ENCODE measurements at regions not wholly inside any gene's neighbourhood (a gene's known extent, or its start where the extent isn't known, plus 50 kb on each side); places are given as distances from the start of the nearest gene placed in this dataset.

- Histone ChIP-seq H3K4me2 (ENCODE audit: low read length) (no peak overlapping the region), H2AFZ (ENCODE audit: low read depth, low read length) (no peak overlapping the region), H3K27me3 (ENCODE audit: insufficient read depth, low read depth, low read length) (no peaks in the 10 kb centered on the region), H3K9ac (ENCODE audit: low read length) (no peak overlapping the region), H3K36me3 (ENCODE audit: insufficient read depth, low read length) (no peaks in the 10 kb centered on the region), H3F3A (ENCODE audit: insufficient read depth, low read length, poor library complexity, severe bottlenecking) (no peaks in the 10 kb centered on the region), H3K79me2 (replicated peaks; ENCODE audit: insufficient read depth, low read length) (no peaks in the 10 kb centered on the region), H3K9me3 (ENCODE audit: low read length) (no peaks in the 10 kb centered on the region), H3K27ac (ENCODE audit: low read length) (no peak overlapping the region), H3K4me3 (ENCODE audit: low read length) (no peak overlapping the region), H3K9me2 (ENCODE audit: insufficient read depth, low read length) (no peaks in the 10 kb centered on the region), H4K20me1 (ENCODE audit: insufficient read depth) (no peaks in the 10 kb centered on the region)
- no peak for TF ChIP-seq RAD21 (conservative IDR thresholded peaks at IDR 0.05)
- TF ChIP-seq SMC3 (conservative IDR thresholded peaks at IDR 0.05; ENCODE audit: poor library complexity): no peak
- no peak for TF ChIP-seq EZH2 (IDR thresholded peaks at IDR 0.05; ENCODE audit: borderline replicate concordance, insufficient read depth, low read length, poor library complexity, severe bottlenecking)
- TF ChIP-seq POLR2AphosphoS5 (IDR thresholded peaks at IDR 0.05): no peak
- TF ChIP-seq EP300 (conservative IDR thresholded peaks at IDR 0.05; ENCODE audit: poor library complexity, severe bottlenecking): no peak
- TF ChIP-seq CTCF (IDR thresholded peaks at IDR 0.05; ENCODE audit: poor library complexity, severe bottlenecking): no peak
- TF ChIP-seq MXI1 (conservative IDR thresholded peaks at IDR 0.05; ENCODE audit: poor library complexity, severe bottlenecking): no peak
- TF ChIP-seq TAF1 (IDR thresholded peaks at IDR 0.05; ENCODE audit: low read depth): no peak
- no peak for TF ChIP-seq REST (IDR thresholded peaks at IDR 0.05; ENCODE audit: borderline replicate concordance)
Measured at GRCh38 chr3:178137831-178138230, 398.4 kb upstream of the KCNMB2 start.

- Histone ChIP-seq H3K27me3 (ENCODE audit: insufficient read depth, low read depth, low read length) (no peaks in the 10 kb centered on the region), H3K79me2 (replicated peaks; ENCODE audit: insufficient read depth, low read length) (no peaks in the 10 kb centered on the region), H3K9me3 (ENCODE audit: low read length) (no peaks in the 10 kb centered on the region), H3K4me3 (ENCODE audit: low read length) (no peak overlapping the region), H3F3A (ENCODE audit: insufficient read depth, low read length, poor library complexity, severe bottlenecking) (no peaks in the 10 kb centered on the region), H2AFZ (ENCODE audit: low read depth, low read length) (no peak overlapping the region), H3K4me2 (ENCODE audit: low read length) (no peak overlapping the region), H3K9ac (ENCODE audit: low read length) (no peak overlapping the region), H4K20me1 (ENCODE audit: insufficient read depth) (no peaks in the 10 kb centered on the region), H3K27ac (ENCODE audit: low read length) (no peak overlapping the region), H3K9me2 (ENCODE audit: insufficient read depth, low read length) (no peaks in the 10 kb centered on the region), H3K36me3 (ENCODE audit: insufficient read depth, low read length) (no peaks in the 10 kb centered on the region)
- TF ChIP-seq TAF1 (IDR thresholded peaks at IDR 0.05; ENCODE audit: low read depth): no peak
- no peak for TF ChIP-seq MXI1 (conservative IDR thresholded peaks at IDR 0.05; ENCODE audit: poor library complexity, severe bottlenecking)
- no peak for TF ChIP-seq EZH2 (IDR thresholded peaks at IDR 0.05; ENCODE audit: borderline replicate concordance, insufficient read depth, low read length, poor library complexity, severe bottlenecking)
- no peak for TF ChIP-seq SMC3 (conservative IDR thresholded peaks at IDR 0.05; ENCODE audit: poor library complexity)
- TF ChIP-seq EP300 (conservative IDR thresholded peaks at IDR 0.05; ENCODE audit: poor library complexity, severe bottlenecking): no peak
- no peak for TF ChIP-seq REST (IDR thresholded peaks at IDR 0.05; ENCODE audit: borderline replicate concordance)
- TF ChIP-seq CTCF (IDR thresholded peaks at IDR 0.05; ENCODE audit: poor library complexity, severe bottlenecking): no peak
- no peak for TF ChIP-seq RAD21 (conservative IDR thresholded peaks at IDR 0.05)
- no peak for TF ChIP-seq POLR2AphosphoS5 (IDR thresholded peaks at IDR 0.05)
Measured at GRCh38 chr3:178139116-178139515, 397.1 kb upstream of the KCNMB2 start.

All from neural cell (in vitro differentiated cells).